ENCODE measurements at regions not wholly inside any gene's neighbourhood (a gene's known extent, or its start where the extent isn't known, plus 50 kb on each side); places are given as distances from the start of the nearest gene placed in this dataset.

DNA sequence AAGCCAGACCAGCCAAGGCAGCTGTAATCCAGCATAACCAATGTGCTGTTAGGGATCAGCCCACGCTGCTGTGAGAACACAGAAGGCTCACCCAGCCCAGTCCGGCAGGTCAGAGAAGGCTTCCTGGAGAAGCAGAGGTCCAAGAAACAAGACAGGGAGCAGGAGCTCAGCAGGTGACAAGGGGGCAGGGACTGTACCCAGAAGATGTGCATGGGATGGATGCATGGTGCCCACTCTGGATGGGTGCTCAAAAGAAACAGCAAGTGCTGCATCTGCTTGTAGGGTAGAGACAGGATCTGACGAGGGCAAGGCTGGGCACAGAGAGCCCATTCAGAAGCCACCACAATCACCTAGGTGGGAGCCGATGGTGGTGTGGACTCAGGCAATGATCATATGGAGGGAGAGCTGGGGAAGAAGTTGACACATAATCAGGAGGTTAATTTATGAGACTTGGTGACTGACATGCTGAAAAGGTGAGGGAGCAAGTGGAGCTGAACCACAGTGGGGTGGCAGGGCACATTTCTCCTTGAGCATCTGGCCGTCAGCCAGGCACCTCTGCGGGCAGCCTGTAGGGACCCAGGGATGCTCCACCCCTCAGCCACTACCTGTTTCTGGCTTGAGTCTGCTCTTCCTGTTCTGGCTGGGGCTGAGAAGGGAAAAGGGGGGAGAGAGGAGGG, 102.3 kb upstream of the DRD2 start:
- TF ChIP-seq POLR2A (IDR thresholded peaks at IDR 0.05): no peak
- TF ChIP-seq, protein P1, sequence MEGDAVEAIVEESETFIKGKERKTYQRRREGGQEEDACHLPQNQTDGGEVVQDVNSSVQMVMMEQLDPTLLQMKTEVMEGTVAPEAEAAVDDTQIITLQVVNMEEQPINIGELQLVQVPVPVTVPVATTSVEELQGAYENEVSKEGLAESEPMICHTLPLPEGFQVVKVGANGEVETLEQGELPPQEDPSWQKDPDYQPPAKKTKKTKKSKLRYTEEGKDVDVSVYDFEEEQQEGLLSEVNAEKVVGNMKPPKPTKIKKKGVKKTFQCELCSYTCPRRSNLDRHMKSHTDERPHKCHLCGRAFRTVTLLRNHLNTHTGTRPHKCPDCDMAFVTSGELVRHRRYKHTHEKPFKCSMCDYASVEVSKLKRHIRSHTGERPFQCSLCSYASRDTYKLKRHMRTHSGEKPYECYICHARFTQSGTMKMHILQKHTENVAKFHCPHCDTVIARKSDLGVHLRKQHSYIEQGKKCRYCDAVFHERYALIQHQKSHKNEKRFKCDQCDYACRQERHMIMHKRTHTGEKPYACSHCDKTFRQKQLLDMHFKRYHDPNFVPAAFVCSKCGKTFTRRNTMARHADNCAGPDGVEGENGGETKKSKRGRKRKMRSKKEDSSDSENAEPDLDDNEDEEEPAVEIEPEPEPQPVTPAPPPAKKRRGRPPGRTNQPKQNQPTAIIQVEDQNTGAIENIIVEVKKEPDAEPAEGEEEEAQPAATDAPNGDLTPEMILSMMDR (IDR thresholded peaks at IDR 0.05): no peak
